OCI-LY1 (cell line): ENCODE measurements at regions not wholly inside any gene's neighbourhood (a gene's known extent, or its start where the extent isn't known, plus 50 kb on each side); places are given as distances from the start of the nearest gene placed in this dataset.
A peak's percentile ranks its signal among the peaks of the same experiment; 100 is the strongest.

Source experiments
- H2AFZ ChIP-seq: fragments of 200-600 bp; sonication (generic), shearing (Covaris generic); 2 replicates; pipeline ENCODE4 v1.6.0; 2014; ENCODE audit warnings: antibody characterized with exemption, mild to moderate bottlenecking, low read length
- H3F3A ChIP-seq: fragments of 200-600 bp; sonication (generic), shearing (Covaris generic); 2 replicates; pipeline ENCODE4 v1.6.0; 2014; ENCODE audit warnings: mild to moderate bottlenecking, antibody characterized with exemption, low read length, moderate library complexity; ENCODE audit not compliant: insufficient read depth
- H3K27ac ChIP-seq: fragments of 200-600 bp; sonication (generic); 2 replicates; pipeline ENCODE4 v1.5.1; 2014; ENCODE audit warnings: low read length, mixed run types, mild to moderate bottlenecking, low read depth; ENCODE audit not compliant: poor library complexity, severe bottlenecking
- H3K27me3 ChIP-seq: fragments of 200-600 bp; sonication (generic); 2 replicates; pipeline ENCODE4 v1.6.0; 2014; ENCODE audit warnings: antibody characterized with exemption, mild to moderate bottlenecking, low read length, moderate library complexity; ENCODE audit not compliant: insufficient read depth
- H3K36me3 ChIP-seq: fragments of 200-600 bp; sonication (generic); 2 replicates; pipeline ENCODE4 v1.6.1; 2014; ENCODE audit warnings: mild to moderate bottlenecking, antibody characterized with exemption, low read length, moderate library complexity, mixed read lengths; ENCODE audit not compliant: insufficient read depth
- H3K4me1 ChIP-seq: fragments of 200-600 bp; sonication (generic); 2 replicates; pipeline ENCODE4 v1.5.1; 2014; ENCODE audit warnings: mild to moderate bottlenecking, low read length, moderate library complexity; ENCODE audit not compliant: insufficient read depth, severe bottlenecking
- H3K4me2 ChIP-seq: fragments of 200-600 bp; sonication (generic), shearing (Covaris generic); 2 replicates; pipeline ENCODE4 v1.6.1; 2014; ENCODE audit warnings: low read length
- H3K4me3 ChIP-seq: fragments of 200-600 bp; sonication (generic); 2 replicates; pipeline ENCODE4 v1.5.1; 2014; ENCODE audit warnings: low read length, low read depth, mild to moderate bottlenecking, mixed read lengths; ENCODE audit not compliant: poor library complexity, severe bottlenecking
- H3K79me2 ChIP-seq: fragments of 200-600 bp; shearing (Covaris generic); 2 replicates; pipeline ENCODE4 v1.6.1; 2016; ENCODE audit warnings: mixed run types, low read length, mixed read lengths; ENCODE audit not compliant: insufficient read depth
- H3K9ac ChIP-seq: fragments of 200-600 bp; sonication (generic), shearing (Covaris generic); 2 replicates; pipeline ENCODE4 v1.6.1; 2014; ENCODE audit warnings: mild to moderate bottlenecking, low read length, mixed read lengths
- H3K9me2 ChIP-seq: fragments of 200-600 bp; sonication (generic), shearing (Covaris generic); 2 replicates; pipeline ENCODE4 v1.6.1; 2014; ENCODE audit warnings: low read depth, mild to moderate bottlenecking, low read length, mixed read lengths
- H3K9me3 ChIP-seq: fragments of 200-600 bp; shearing (Covaris generic); 2 replicates; pipeline ENCODE4 v1.6.1; 2014; ENCODE audit warnings: low read length, mixed read lengths
- H4K20me1 ChIP-seq: fragments of 200-600 bp; sonication (generic), shearing (Covaris generic); 2 replicates; pipeline ENCODE4 v1.6.0; 2016; ENCODE audit warnings: mild to moderate bottlenecking, low read length; ENCODE audit not compliant: insufficient read depth
- CTCF ChIP-seq: fragments of 200-600 bp; sonication (generic), shearing (Covaris generic); IDR thresholded peaks from 2 replicates; pipeline ENCODE4 v1.5.1; 2017; ENCODE audit warnings: mild to moderate bottlenecking, antibody characterized with exemption, low read length, moderate library complexity, mixed read lengths
- EZH2 ChIP-seq: fragments of 200-600 bp; sonication (generic), shearing (Covaris generic); IDR thresholded peaks from 2 replicates; pipeline ENCODE4 v1.8.0; 2017; ENCODE audit warnings: borderline replicate concordance, mixed run types, mild to moderate bottlenecking, antibody characterized with exemption, low read length, moderate library complexity, mixed read lengths

- H3K4me1 ChIP-seq = peaks cover 4% of the 10 kb centered on the region
- no peaks in the 10 kb centered on the region for H3K9me2 ChIP-seq
- no peak overlapping the region for H3K27ac ChIP-seq
- no peak overlapping the region for H3K4me2 ChIP-seq
- no peaks in the 10 kb centered on the region for H3K27me3 ChIP-seq
- no peaks in the 10 kb centered on the region for H3K36me3 ChIP-seq
- no peaks in the 10 kb centered on the region for H4K20me1 ChIP-seq
- H2AFZ ChIP-seq = peak overlapping the region; percentile 52; the same call in 1 of the 2 replicates
- no peak overlapping the region for H3K4me3 ChIP-seq
- no peaks in the 10 kb centered on the region for H3K79me2 ChIP-seq
- no peak overlapping the region for H3K9ac ChIP-seq
- no peaks in the 10 kb centered on the region for H3F3A ChIP-seq
- no peaks in the 10 kb centered on the region for H3K9me3 ChIP-seq
- no peak for TF ChIP-seq EZH2
- no peak for TF ChIP-seq CTCF
Observed at GRCh38 chr15:56831467-56832005, 86.9 kb upstream of the TCF12 start.

- no peak for TF ChIP-seq CTCF
- no peak for TF ChIP-seq EZH2
Observed at GRCh38 chr15:56824175-56824574, 90.9 kb upstream of the ZNF280D start.

GRCh38 chr15:56821721-56822425 lies 88.6 kb upstream of the ZNF280D start:
- H2AFZ ChIP-seq = no peak overlapping the region
- no peak overlapping the region for H3K9ac ChIP-seq
- H3F3A ChIP-seq = no peaks in the 10 kb centered on the region
- H3K36me3 ChIP-seq = no peaks in the 10 kb centered on the region
- TF ChIP-seq CTCF = peak; percentile 76
- no peak for TF ChIP-seq EZH2
- no peaks in the 10 kb centered on the region for H3K9me3 ChIP-seq
- H3K4me1 ChIP-seq = peaks cover 15% of the 10 kb centered on the region
- no peaks in the 10 kb centered on the region for H3K27me3 ChIP-seq
- H3K79me2 ChIP-seq = no peaks in the 10 kb centered on the region
- no peak overlapping the region for H3K4me3 ChIP-seq
- no peaks in the 10 kb centered on the region for H4K20me1 ChIP-seq
- H3K4me2 ChIP-seq = no peak overlapping the region
- H3K9me2 ChIP-seq = no peaks in the 10 kb centered on the region
- H3K27ac ChIP-seq = no peak overlapping the region

More at GRCh38 chr15:56824175-56824574, 90.9 kb upstream of the ZNF280D start:
- Histone ChIP-seq H3K79me2 (no peaks in the 10 kb centered on the region), H2AFZ (no peak overlapping the region), H3K9me2 (no peaks in the 10 kb centered on the region), H4K20me1 (no peaks in the 10 kb centered on the region), H3K4me2 (no peak overlapping the region), H3K27ac (no peak overlapping the region), H3K9ac (no peak overlapping the region), H3F3A (no peaks in the 10 kb centered on the region), H3K27me3 (no peaks in the 10 kb centered on the region), H3K9me3 (no peaks in the 10 kb centered on the region), H3K4me1 (peaks cover 14% of the 10 kb centered on the region), H3K36me3 (no peaks in the 10 kb centered on the region), H3K4me3 (no peak overlapping the region)
